HepG2 (cell line): ENCODE measurements at regions not wholly inside any gene's neighbourhood (a gene's known extent, or its start where the extent isn't known, plus 50 kb on each side); places are given as distances from the start of the nearest gene placed in this dataset.

Source experiments
- ATAC-seq: fragments of 200-7000 bp; cut with Tn5 transposase; 3 replicates; pipeline ENCODE4 v1.9.1; 2020; ENCODE audit warnings: mild to moderate bottlenecking, moderate library complexity
- BruUV-seq: library from RNA; stranded (reverse); fragments of 400-500 nt; replicated peaks from 2 replicates; lab custom pipeline; 2021; lab: Mats Ljungman, UMichigan
- CTCF ChIA-PET: fragments of 300-600 bp; formaldehyde crosslinking; extraction: SDS; loops from one replicate; lab custom pipeline; 2021; ENCODE audit warnings: low total read pairs, inconsistent platforms, low intra/inter-chr PET ratio; lab: Yijun Ruan, JAX
- POLR2A ChIA-PET: fragments of 350-600 bp; sonication (Branson Sonifier 250); formaldehyde crosslinking; loops from one replicate; lab custom pipeline; 2020; ENCODE audit warnings: antibody characterized with exemption, inconsistent platforms; lab: Yijun Ruan, JAX
- DNase-seq: peaks from one replicate; pipeline ENCODE4 v3.0.0-alpha.2; 2015; ENCODE audit warnings: low spot score
- FAIRE-seq: peaks from 3 replicates; lab custom pipeline; 2011; peaks lifted over from hg19 to GRCh38; lab: Jason Lieb, UNC
- H2AFZ ChIP-seq: one replicate; pipeline ENCODE4 v1.6.1; 2011; ENCODE audit warnings: low read length, inconsistent platforms
- H3K27ac ChIP-seq: fragments of 300-600 bp; 3 replicates; pipeline ENCODE4 v1.8.0; 2011; ENCODE audit warnings: mixed run types, mild to moderate bottlenecking, mixed read lengths, low read length, inconsistent platforms; ENCODE audit not compliant: insufficient read depth; ENCODE audit errors: extremely low read length
- H3K27me3 ChIP-seq, 2 experiments: fragments of 200-600 bp in 1 of 2; 2 replicates in 1 of 2; 3 replicates in 1 of 2; pipeline versions ENCODE4 v1.6.0 to v1.8.0; 2011; ENCODE audit warnings: low read length in 2 of 2, mild to moderate bottlenecking in 2 of 2, moderate library complexity in 2 of 2, inconsistent platforms in 1 of 2; ENCODE audit not compliant: insufficient read depth in 2 of 2, control insufficient read depth in 1 of 2
- H3K36me3 ChIP-seq, 2 experiments: fragments of 200-600 bp in 1 of 2; replicated peaks in 1 of 2; 2 replicates in 1 of 2; 3 replicates in 1 of 2; pipeline versions ENCODE4 v1.5.1 to v1.8.0; 2011; ENCODE audit warnings: low read length in 2 of 2, inconsistent platforms in 1 of 2; ENCODE audit not compliant: insufficient read depth in 2 of 2, control insufficient read depth in 1 of 2
- H3K4me1 ChIP-seq: 2 replicates; pipeline ENCODE4 v1.5.1; 2012; ENCODE audit warnings: low read length, inconsistent platforms; ENCODE audit not compliant: insufficient read depth
- H3K4me2 ChIP-seq: 2 replicates; pipeline ENCODE4 v1.6.0; 2011; ENCODE audit warnings: low read depth, low read length, inconsistent platforms
- H3K4me3 ChIP-seq, 3 experiments: fragments of 200-600 bp in 1 of 3; sonication (generic), shearing (Covaris generic) in 1 of 3; replicated peaks in 1 of 3; 2 replicates each; pipeline ENCODE4 v1.5.1; 2011 to 2016; ENCODE audit warnings: low read length in 3 of 3, inconsistent platforms in 2 of 3, low read depth in 2 of 3, mild to moderate bottlenecking in 2 of 3, control low read depth in 1 of 3, mixed read lengths in 1 of 3; ENCODE audit not compliant: insufficient read depth in 1 of 3
- H3K79me2 ChIP-seq: one replicate; pipeline ENCODE4 v1.6.1; 2011; ENCODE audit warnings: low read length, inconsistent platforms; ENCODE audit not compliant: insufficient read depth
- H3K9ac ChIP-seq: 2 replicates; pipeline ENCODE4 v1.6.0; 2011; ENCODE audit warnings: mild to moderate bottlenecking, low read depth, low read length, inconsistent platforms; ENCODE audit not compliant: insufficient read depth
- H3K9me3 ChIP-seq: 2 replicates; pipeline ENCODE4 v1.5.1; 2012; ENCODE audit warnings: mild to moderate bottlenecking, low read length
- H4K20me1 ChIP-seq: 2 replicates; pipeline ENCODE4 v1.6.0; 2011; ENCODE audit warnings: inconsistent platforms, mild to moderate bottlenecking, low read length, moderate library complexity; ENCODE audit not compliant: insufficient read depth
- CEBPB ChIP-seq: IDR thresholded peaks from 2 replicates; pipeline ENCODE4 v1.6.1; 2011; ENCODE audit warnings: low read depth, low read length, improper control_type of control experiment, borderline replicate concordance
- E2F5 ChIP-seq: sonication (generic); formaldehyde crosslinking; conservative IDR thresholded peaks from 2 replicates; pipeline ENCODE4 v1.4.0; 2020; ENCODE audit warnings: missing genetic modification reagents
- GZF1 ChIP-seq: sonication (generic); formaldehyde crosslinking; IDR thresholded peaks from 2 replicates; pipeline ENCODE4 v1.5.1; 2020; ENCODE audit warnings: mild to moderate bottlenecking, missing genetic modification reagents
- HNF4A ChIP-seq: sonication (generic); formaldehyde crosslinking; IDR thresholded peaks from 2 replicates; pipeline ENCODE4 v1.4.0; 2020; ENCODE audit warnings: missing genetic modification reagents
- NFKBIZ ChIP-seq: IDR thresholded peaks from 2 replicates; pipeline ENCODE4 v1.6.1; 2018; ENCODE audit warnings: missing genetic modification reagents, missing compliant biosample characterization
- PRDM4 ChIP-seq: sonication (generic); formaldehyde crosslinking; IDR thresholded peaks from 2 replicates; pipeline ENCODE4 v1.9.0; 2021; ENCODE audit warnings: missing genetic modification reagents, borderline replicate concordance
- SRSF9 ChIP-seq: fragments of 200-400 bp; formaldehyde crosslinking; IDR thresholded peaks from 2 replicates; pipeline ENCODE4 v1.6.1; 2018; ENCODE audit warnings: borderline replicate concordance, mild to moderate bottlenecking, low read depth, low read length; ENCODE audit not compliant: insufficient read depth, poor library complexity, severe bottlenecking
- ZBTB2 ChIP-seq: sonication (generic); formaldehyde crosslinking; IDR thresholded peaks from 2 replicates; pipeline ENCODE4 v1.8.0; 2022; ENCODE audit warnings: low read depth, missing genetic modification reagents
- ZFP62 ChIP-seq: sonication (generic); formaldehyde crosslinking; IDR thresholded peaks from 2 replicates; pipeline ENCODE4 v1.4.0; 2020; ENCODE audit warnings: missing genetic modification reagents
- ZNF441 ChIP-seq: sonication (generic); formaldehyde crosslinking; IDR thresholded peaks from 2 replicates; pipeline ENCODE4 v1.7.0; 2021; ENCODE audit warnings: missing genetic modification reagents, borderline replicate concordance
- ZNF501 ChIP-seq: sonication (generic); formaldehyde crosslinking; IDR thresholded peaks from 2 replicates; pipeline ENCODE4 v1.5.1; 2020; ENCODE audit warnings: mild to moderate bottlenecking, moderate library complexity, missing genetic modification reagents
- ZNF513 ChIP-seq: sonication (generic); formaldehyde crosslinking; conservative IDR thresholded peaks from 2 replicates; pipeline ENCODE4 v1.5.0; 2020; ENCODE audit warnings: missing genetic modification reagents
- ZNF577 ChIP-seq: sonication (generic); formaldehyde crosslinking; IDR thresholded peaks from 2 replicates; pipeline ENCODE4 v1.4.0; 2020; ENCODE audit warnings: mild to moderate bottlenecking, low read depth, missing genetic modification reagents, borderline replicate concordance
- ZNF703 ChIP-seq: sonication (generic); formaldehyde crosslinking; IDR thresholded peaks from 2 replicates; pipeline ENCODE4 v1.5.1; 2020; ENCODE audit warnings: missing genetic modification reagents, mild to moderate bottlenecking, moderate library complexity, borderline replicate concordance
- ZNF788 ChIP-seq: sonication (generic); formaldehyde crosslinking; IDR thresholded peaks from 2 replicates; pipeline ENCODE4 v1.5.0; 2020; ENCODE audit warnings: mild to moderate bottlenecking, missing genetic modification reagents, borderline replicate concordance
- ZSCAN29 ChIP-seq: sonication (generic); formaldehyde crosslinking; conservative IDR thresholded peaks from 2 replicates; pipeline ENCODE4 v1.4.0; 2020; ENCODE audit warnings: mild to moderate bottlenecking, missing genetic modification reagents
- WGBS: methylation state at CpG from one replicate; pipeline ENCODE4 v1.1.6; 2017; ENCODE audit warnings: low lambda C conversion rate; 5-methylcytosine and 5-hydroxymethylcytosine counted together
- in situ Hi-C: cut with HindIII; loops from 2 replicates; pipeline ENCODE4 v1.10.0; 2017; ENCODE audit warnings: low pct_unique_long_range_greater_than_20kb; ENCODE audit not compliant: extremely low pct_ligation_motif_present
- intact Hi-C: fragments of 100-400 bp; cut with micrococcal nuclease; formaldehyde crosslinking; loops from one replicate; pipeline ENCODE4 v1.10.0; 2022; ENCODE audit not compliant: unreplicated experiment

- TF ChIP-seq ZFP62 (no peak), ZBTB2 (CRISPR knock-in tag) (no peak), ZSCAN29 (no peak), ZNF788 (CRISPR knock-in tag) (no peak)
Measured at GRCh38 chr5:118173340-118173739, 815.0 kb downstream of the DTWD2 start (continued).

GRCh38 chr5:118165619-118166018 lies 822.7 kb downstream of the DTWD2 start:
- no peak for ATAC-seq
- no peaks in the 10 kb centered on the region for H3K27me3 ChIP-seq
- ChIA-PET CTCF (no interaction called here), POLR2A (no interaction called here)
- BruUV-seq: no TSS peak
- in situ Hi-C loops: no loop called here
- no peak for FAIRE-seq
- no peaks in the 10 kb centered on the region for H4K20me1 ChIP-seq
- H3K9me3 ChIP-seq: no peaks in the 10 kb centered on the region
- intact Hi-C loops: no loop called here
- WGBS: 3% methylated on average over 2 of the region's 2 CpGs
- no peak overlapping the region for H3K4me2 ChIP-seq
- H3K27ac ChIP-seq: no peak overlapping the region
- no peak for DNase-seq
- no peak overlapping the region for H3K4me3 ChIP-seq
- no peaks in the 10 kb centered on the region for H3K79me2 ChIP-seq
- TF ChIP-seq GZF1 (no peak), CEBPB (no peak), ZNF501 (no peak), SRSF9 (no peak), NFKBIZ (CRISPR knock-in tag) (no peak), ZNF513 (no peak), E2F5 (no peak), ZNF703 (no peak), ZNF441 (CRISPR knock-in tag) (no peak), PRDM4 (no peak), HNF4A (no peak), ZNF577 (CRISPR knock-in tag) (no peak)
- H3K9ac ChIP-seq: no peak overlapping the region
- no peaks in the 10 kb centered on the region for H3K4me1 ChIP-seq
- H2AFZ ChIP-seq: no peak overlapping the region
- no peaks in the 10 kb centered on the region for H3K36me3 ChIP-seq
